K562 (cell line): ENCODE measurements at regions not wholly inside any gene's neighbourhood (a gene's known extent, or its start where the extent isn't known, plus 50 kb on each side); places are given as distances from the start of the nearest gene placed in this dataset.

Experiments
- ATF7 ChIP-seq: fragments of 450-650 bp; IDR thresholded peaks from 2 replicates; pipeline ENCODE4 v1.7.1; 2014; ENCODE audit warnings: mild to moderate bottlenecking, moderate library complexity
- BRD9 ChIP-seq: fragments of 450-650 bp; IDR thresholded peaks from 2 replicates; pipeline ENCODE4 v1.6.1; 2018; ENCODE audit warnings: low read depth; ENCODE audit not compliant: partially characterized antibody
- CBX3 ChIP-seq, 2 experiments: IDR thresholded peaks; 1 replicate in 1 of 2; 2 replicates in 1 of 2; pipeline ENCODE4 v1.6.1; 2012; ENCODE audit warnings: inconsistent platforms in 2 of 2, low read length in 2 of 2, borderline replicate concordance in 1 of 2, control low read depth in 1 of 2
- CC2D1A ChIP-seq: fragments of 450-650 bp; IDR thresholded peaks from 2 replicates; pipeline ENCODE4 v1.6.1; 2017; ENCODE audit warnings: mild to moderate bottlenecking
- ELF4 ChIP-seq: fragments of 450-650 bp; formaldehyde crosslinking; IDR thresholded peaks from 2 replicates; pipeline ENCODE4 v1.4.0; 2022; ENCODE audit warnings: missing genetic modification characterization
- ETS2 ChIP-seq: IDR thresholded peaks from 2 replicates; pipeline ENCODE4 v1.6.1; 2016; ENCODE audit warnings: borderline replicate concordance, missing genetic modification characterization, mild to moderate bottlenecking, moderate library complexity, missing compliant biosample characterization; ENCODE audit not compliant: poor library complexity, severe bottlenecking
- FOSL1 ChIP-seq: fragments of 200-800 bp; sonication (Bioruptor generic); conservative IDR thresholded peaks from 2 replicates; pipeline ENCODE4 v1.6.1; 2016; ENCODE audit warnings: missing genetic modification characterization, missing compliant biosample characterization
- GTF2E2 ChIP-seq: fragments of 200-800 bp; sonication (Bioruptor generic); IDR thresholded peaks from 2 replicates; pipeline ENCODE4 v1.6.1; 2016; ENCODE audit warnings: missing genetic modification characterization, missing compliant biosample characterization
- KDM1A ChIP-seq, 2 experiments: fragments of 450-650 bp; IDR thresholded peaks; 2 replicates each; pipeline ENCODE4 v1.6.1; 2016; ENCODE audit warnings: mild to moderate bottlenecking in 2 of 2
- MCM7 ChIP-seq, 2 experiments: fragments of 450-650 bp; IDR thresholded peaks; 2 replicates each; pipeline ENCODE4 v1.6.1; 2016 to 2018
- MIER1 ChIP-seq: fragments of 450-650 bp; IDR thresholded peaks from 2 replicates; pipeline ENCODE4 v1.6.1; 2016; ENCODE audit warnings: antibody characterized with exemption, mild to moderate bottlenecking, low read depth
- PHF8 ChIP-seq: fragments of 200-600 bp; sonication (generic); IDR thresholded peaks from 2 replicates; pipeline ENCODE4 v1.6.1; 2012; ENCODE audit warnings: mixed run types, mild to moderate bottlenecking, inconsistent platforms, low read length, moderate library complexity, borderline replicate concordance
- RBM17 ChIP-seq: fragments of 200-400 bp; formaldehyde crosslinking; IDR thresholded peaks from 2 replicates; pipeline ENCODE4 v1.6.1; 2017; ENCODE audit warnings: low read depth, mild to moderate bottlenecking, low read length, borderline replicate concordance
- STAT6 ChIP-seq: sonication (generic); formaldehyde crosslinking; IDR thresholded peaks from 2 replicates; pipeline ENCODE4 v1.8.1; 2023; ENCODE audit warnings: mild to moderate bottlenecking, missing genetic modification reagents
- TAF15 ChIP-seq: fragments of 200-400 bp; formaldehyde crosslinking; IDR thresholded peaks from 2 replicates; pipeline ENCODE4 v1.6.1; 2017; ENCODE audit warnings: mild to moderate bottlenecking, low read depth, low read length, moderate library complexity
- TOE1 ChIP-seq, 2 experiments: fragments of 450-650 bp in 1 of 2; sonication (generic) in 1 of 2; formaldehyde crosslinking in 1 of 2; IDR thresholded peaks; 2 replicates each; pipeline versions ENCODE4 v1.7.1 to v1.8.0; 2016 to 2022; ENCODE audit warnings: borderline replicate concordance in 2 of 2, mild to moderate bottlenecking in 2 of 2, antibody characterized with exemption in 1 of 2, inconsistent platforms in 1 of 2, low read depth in 1 of 2, missing genetic modification reagents in 1 of 2, moderate library complexity in 1 of 2
- U2AF2 ChIP-seq: fragments of 200-400 bp; formaldehyde crosslinking; optimal IDR thresholded peaks from 2 replicates; pipeline ENCODE3; 2017; ENCODE audit warnings: low read depth, mild to moderate bottlenecking, low read length
- ZNF41 ChIP-seq: fragments of 250-450 bp; sonication (Bioruptor Pico); conservative IDR thresholded peaks from 2 replicates; pipeline ENCODE4 v1.4.0; 2020; ENCODE audit warnings: mild to moderate bottlenecking
- ZNF668 ChIP-seq: fragments of 250-450 bp; sonication (Bioruptor Pico); IDR thresholded peaks from 2 replicates; pipeline ENCODE4 v1.8.0; 2022; ENCODE audit warnings: mild to moderate bottlenecking, inconsistent platforms
- ZNF77 ChIP-seq: fragments of 250-450 bp; sonication (Bioruptor Pico); IDR thresholded peaks from 2 replicates; pipeline ENCODE4 v1.5.0; 2020
- TF ChIP-seq, protein P1 (sequence below): sonication (generic); formaldehyde crosslinking; IDR thresholded peaks from 2 replicates; pipeline ENCODE4 v1.4.0; 2020; ENCODE audit warnings: mild to moderate bottlenecking, missing genetic modification reagents
- TF ChIP-seq, protein P2 (sequence below): fragments of 450-650 bp; IDR thresholded peaks from one replicate; pipeline ENCODE4 v1.6.1; 2018; ENCODE audit warnings: mild to moderate bottlenecking, moderate library complexity; ENCODE audit not compliant: partially characterized antibody
- TF ChIP-seq, protein P3 (sequence below): fragments of 250-450 bp; sonication (Bioruptor Pico); IDR thresholded peaks from 2 replicates; pipeline ENCODE4 v1.8.0; 2022; ENCODE audit warnings: moderate library complexity, mild to moderate bottlenecking, inconsistent platforms

- TF ChIP-seq, protein P1, sequence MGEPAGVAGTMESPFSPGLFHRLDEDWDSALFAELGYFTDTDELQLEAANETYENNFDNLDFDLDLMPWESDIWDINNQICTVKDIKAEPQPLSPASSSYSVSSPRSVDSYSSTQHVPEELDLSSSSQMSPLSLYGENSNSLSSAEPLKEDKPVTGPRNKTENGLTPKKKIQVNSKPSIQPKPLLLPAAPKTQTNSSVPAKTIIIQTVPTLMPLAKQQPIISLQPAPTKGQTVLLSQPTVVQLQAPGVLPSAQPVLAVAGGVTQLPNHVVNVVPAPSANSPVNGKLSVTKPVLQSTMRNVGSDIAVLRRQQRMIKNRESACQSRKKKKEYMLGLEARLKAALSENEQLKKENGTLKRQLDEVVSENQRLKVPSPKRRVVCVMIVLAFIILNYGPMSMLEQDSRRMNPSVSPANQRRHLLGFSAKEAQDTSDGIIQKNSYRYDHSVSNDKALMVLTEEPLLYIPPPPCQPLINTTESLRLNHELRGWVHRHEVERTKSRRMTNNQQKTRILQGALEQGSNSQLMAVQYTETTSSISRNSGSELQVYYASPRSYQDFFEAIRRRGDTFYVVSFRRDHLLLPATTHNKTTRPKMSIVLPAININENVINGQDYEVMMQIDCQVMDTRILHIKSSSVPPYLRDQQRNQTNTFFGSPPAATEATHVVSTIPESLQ (CRISPR knock-in tag), result no peak
- TF ChIP-seq, protein P2, sequence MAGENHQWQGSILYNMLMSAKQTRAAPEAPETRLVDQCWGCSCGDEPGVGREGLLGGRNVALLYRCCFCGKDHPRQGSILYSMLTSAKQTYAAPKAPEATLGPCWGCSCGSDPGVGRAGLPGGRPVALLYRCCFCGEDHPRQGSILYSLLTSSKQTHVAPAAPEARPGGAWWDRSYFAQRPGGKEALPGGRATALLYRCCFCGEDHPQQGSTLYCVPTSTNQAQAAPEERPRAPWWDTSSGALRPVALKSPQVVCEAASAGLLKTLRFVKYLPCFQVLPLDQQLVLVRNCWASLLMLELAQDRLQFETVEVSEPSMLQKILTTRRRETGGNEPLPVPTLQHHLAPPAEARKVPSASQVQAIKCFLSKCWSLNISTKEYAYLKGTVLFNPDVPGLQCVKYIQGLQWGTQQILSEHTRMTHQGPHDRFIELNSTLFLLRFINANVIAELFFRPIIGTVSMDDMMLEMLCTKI, result no peak
- TF ChIP-seq MCM7 (IDR thresholded peaks at IDR 0.05) (no peak), PHF8 (no peak), ATF7 (peak; percentile 90), KDM1A (IDR thresholded peaks at IDR 0.05) (peak; percentile 71 to 85), ELF4 (CRISPR knock-in tag) (no peak), TOE1 (IDR thresholded peaks at IDR 0.05; ENCODE audit: borderline replicate concordance) (no peak), TOE1 (CRISPR knock-in tag; IDR thresholded peaks at IDR 0.05; ENCODE audit: borderline replicate concordance, low read depth) (no peak), U2AF2 (no peak), FOSL1 (tag) (peak; percentile 69), GTF2E2 (tag) (no peak), ETS2 (tag) (no peak), MIER1 (no peak), BRD9 (no peak), ZNF41 (no peak), TAF15 (no peak), STAT6 (CRISPR knock-in tag) (no peak), CBX3 (IDR thresholded peaks at IDR 0.05; ENCODE audit: borderline replicate concordance in 1 of 2, low read length in 2 of 2) (peak in 1 of 2 experiments; percentile 86; a peak in 2 of 3 replicates), RBM17 (no peak), ZNF77 (CRISPR knock-in tag) (no peak), ZNF668 (CRISPR knock-in tag) (no peak), CC2D1A (peak; percentile 89)
- TF ChIP-seq, protein P3, sequence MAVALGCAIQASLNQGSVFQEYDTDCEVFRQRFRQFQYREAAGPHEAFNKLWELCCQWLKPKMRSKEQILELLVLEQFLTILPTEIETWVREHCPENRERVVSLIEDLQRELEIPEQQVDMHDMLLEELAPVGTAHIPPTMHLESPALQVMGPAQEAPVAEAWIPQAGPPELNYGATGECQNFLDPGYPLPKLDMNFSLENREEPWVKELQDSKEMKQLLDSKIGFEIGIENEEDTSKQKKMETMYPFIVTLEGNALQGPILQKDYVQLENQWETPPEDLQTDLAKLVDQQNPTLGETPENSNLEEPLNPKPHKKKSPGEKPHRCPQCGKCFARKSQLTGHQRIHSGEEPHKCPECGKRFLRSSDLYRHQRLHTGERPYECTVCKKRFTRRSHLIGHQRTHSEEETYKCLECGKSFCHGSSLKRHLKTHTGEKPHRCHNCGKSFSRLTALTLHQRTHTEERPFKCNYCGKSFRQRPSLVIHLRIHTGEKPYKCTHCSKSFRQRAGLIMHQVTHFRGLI (CRISPR knock-in tag), result no peak
Observed at GRCh38 chr13:50613356-50613831, 230.1 kb downstream of the DLEU7 start (continued).
